WTC11 (cell line): ENCODE measurements at regions not wholly inside any gene's neighbourhood (a gene's known extent, or its start where the extent isn't known, plus 50 kb on each side); places are given as distances from the start of the nearest gene placed in this dataset.
"Not testable (repeated sequence)": the region's sequence is repeated elsewhere in the genome, so short reads cannot be mapped to it uniquely, and the experiment has no call there.

Experiments
- CREB1 ChIP-seq: sonication (generic); formaldehyde crosslinking; IDR thresholded peaks from 2 replicates; pipeline ENCODE4 v1.8.0; 2023; ENCODE audit warnings: mild to moderate bottlenecking, missing genetic modification reagents
- ELF4 ChIP-seq: sonication (generic); formaldehyde crosslinking; IDR thresholded peaks from 2 replicates; pipeline ENCODE4 v1.8.1; 2022; ENCODE audit warnings: low read depth, mild to moderate bottlenecking, moderate library complexity, missing genetic modification reagents
- IRF2 ChIP-seq: sonication (generic); formaldehyde crosslinking; IDR thresholded peaks from 2 replicates; pipeline ENCODE4 v1.8.0; 2022; ENCODE audit warnings: low read depth, missing genetic modification reagents, borderline replicate concordance
- JUN ChIP-seq: sonication (generic); formaldehyde crosslinking; IDR thresholded peaks from 2 replicates; pipeline ENCODE4 v1.8.0; 2023; ENCODE audit warnings: mild to moderate bottlenecking, missing genetic modification reagents
- KAT7 ChIP-seq: sonication (generic); formaldehyde crosslinking; IDR thresholded peaks from 2 replicates; pipeline ENCODE4 v1.8.1; 2023; ENCODE audit warnings: missing genetic modification reagents, mild to moderate bottlenecking, borderline replicate concordance
- NR3C1 ChIP-seq: sonication (generic); formaldehyde crosslinking; conservative IDR thresholded peaks from 2 replicates; pipeline ENCODE4 v1.8.1; 2023; ENCODE audit warnings: low read depth, mild to moderate bottlenecking, missing genetic modification reagents
- SMAD4 ChIP-seq: sonication (generic); formaldehyde crosslinking; IDR thresholded peaks from 2 replicates; pipeline ENCODE4 v1.8.0; 2022; ENCODE audit warnings: mild to moderate bottlenecking, missing genetic modification reagents
- TF ChIP-seq, protein P1 (sequence below): fragments of 200-600 bp; IDR thresholded peaks from 2 replicates; pipeline ENCODE4 v1.8.0; 2022; ENCODE audit warnings: antibody characterized with exemption
- TF ChIP-seq, protein P2 (sequence below): sonication (generic); formaldehyde crosslinking; IDR thresholded peaks from 2 replicates; pipeline ENCODE4 v1.8.1; 2023; ENCODE audit warnings: mild to moderate bottlenecking, missing genetic modification reagents
- TF ChIP-seq, protein P3 (sequence below): sonication (generic); formaldehyde crosslinking; IDR thresholded peaks from 2 replicates; pipeline ENCODE4 v1.8.1; 2022; ENCODE audit warnings: low read depth, missing genetic modification reagents, borderline replicate concordance
- TF ChIP-seq, protein P4 (sequence below): sonication (generic); formaldehyde crosslinking; IDR thresholded peaks from 2 replicates; pipeline ENCODE4 v1.8.0; 2022; ENCODE audit warnings: mild to moderate bottlenecking, missing genetic modification reagents
- TF ChIP-seq, protein P5 (sequence below): sonication (generic); formaldehyde crosslinking; IDR thresholded peaks from 2 replicates; pipeline ENCODE4 v1.8.1; 2022; ENCODE audit warnings: mild to moderate bottlenecking, missing genetic modification reagents, moderate library complexity, borderline replicate concordance
- TF ChIP-seq, protein P6 (sequence below): sonication (generic); formaldehyde crosslinking; IDR thresholded peaks from 2 replicates; pipeline ENCODE4 v1.8.1; 2022; ENCODE audit warnings: missing genetic modification reagents, borderline replicate concordance

DNA sequence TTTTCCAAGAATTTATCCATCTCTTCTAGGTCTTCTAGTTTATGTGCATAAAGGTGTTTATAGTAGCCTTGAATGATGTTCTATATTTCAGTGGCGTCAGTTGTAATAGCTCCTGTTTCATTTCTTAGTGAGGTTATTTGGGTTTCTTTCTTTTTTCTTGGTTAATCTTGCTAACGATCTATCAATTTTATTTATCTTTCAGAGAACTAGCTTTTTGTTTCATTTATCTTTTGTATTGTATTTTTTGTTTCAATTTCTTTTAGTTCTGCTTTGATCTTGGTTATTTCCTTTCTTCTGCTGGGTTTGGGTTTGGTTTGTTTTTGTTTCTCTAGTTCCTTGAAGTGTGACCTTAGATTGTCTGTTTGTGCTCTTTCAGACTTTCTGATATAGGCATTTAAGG is 133.0 kb downstream of the KLF8 start:
- not testable (repeated sequence) for TF ChIP-seq KAT7 (CRISPR knock-in tag); NR3C1 (CRISPR knock-in tag); JUN (CRISPR knock-in tag); ELF4; SMAD4; CREB1 (CRISPR knock-in tag); IRF2 (CRISPR knock-in tag)
- TF ChIP-seq, protein P1, sequence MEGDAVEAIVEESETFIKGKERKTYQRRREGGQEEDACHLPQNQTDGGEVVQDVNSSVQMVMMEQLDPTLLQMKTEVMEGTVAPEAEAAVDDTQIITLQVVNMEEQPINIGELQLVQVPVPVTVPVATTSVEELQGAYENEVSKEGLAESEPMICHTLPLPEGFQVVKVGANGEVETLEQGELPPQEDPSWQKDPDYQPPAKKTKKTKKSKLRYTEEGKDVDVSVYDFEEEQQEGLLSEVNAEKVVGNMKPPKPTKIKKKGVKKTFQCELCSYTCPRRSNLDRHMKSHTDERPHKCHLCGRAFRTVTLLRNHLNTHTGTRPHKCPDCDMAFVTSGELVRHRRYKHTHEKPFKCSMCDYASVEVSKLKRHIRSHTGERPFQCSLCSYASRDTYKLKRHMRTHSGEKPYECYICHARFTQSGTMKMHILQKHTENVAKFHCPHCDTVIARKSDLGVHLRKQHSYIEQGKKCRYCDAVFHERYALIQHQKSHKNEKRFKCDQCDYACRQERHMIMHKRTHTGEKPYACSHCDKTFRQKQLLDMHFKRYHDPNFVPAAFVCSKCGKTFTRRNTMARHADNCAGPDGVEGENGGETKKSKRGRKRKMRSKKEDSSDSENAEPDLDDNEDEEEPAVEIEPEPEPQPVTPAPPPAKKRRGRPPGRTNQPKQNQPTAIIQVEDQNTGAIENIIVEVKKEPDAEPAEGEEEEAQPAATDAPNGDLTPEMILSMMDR: not testable (repeated sequence)
- TF ChIP-seq, protein P2, sequence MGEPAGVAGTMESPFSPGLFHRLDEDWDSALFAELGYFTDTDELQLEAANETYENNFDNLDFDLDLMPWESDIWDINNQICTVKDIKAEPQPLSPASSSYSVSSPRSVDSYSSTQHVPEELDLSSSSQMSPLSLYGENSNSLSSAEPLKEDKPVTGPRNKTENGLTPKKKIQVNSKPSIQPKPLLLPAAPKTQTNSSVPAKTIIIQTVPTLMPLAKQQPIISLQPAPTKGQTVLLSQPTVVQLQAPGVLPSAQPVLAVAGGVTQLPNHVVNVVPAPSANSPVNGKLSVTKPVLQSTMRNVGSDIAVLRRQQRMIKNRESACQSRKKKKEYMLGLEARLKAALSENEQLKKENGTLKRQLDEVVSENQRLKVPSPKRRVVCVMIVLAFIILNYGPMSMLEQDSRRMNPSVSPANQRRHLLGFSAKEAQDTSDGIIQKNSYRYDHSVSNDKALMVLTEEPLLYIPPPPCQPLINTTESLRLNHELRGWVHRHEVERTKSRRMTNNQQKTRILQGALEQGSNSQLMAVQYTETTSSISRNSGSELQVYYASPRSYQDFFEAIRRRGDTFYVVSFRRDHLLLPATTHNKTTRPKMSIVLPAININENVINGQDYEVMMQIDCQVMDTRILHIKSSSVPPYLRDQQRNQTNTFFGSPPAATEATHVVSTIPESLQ: not testable (repeated sequence)
- TF ChIP-seq, protein P3, sequence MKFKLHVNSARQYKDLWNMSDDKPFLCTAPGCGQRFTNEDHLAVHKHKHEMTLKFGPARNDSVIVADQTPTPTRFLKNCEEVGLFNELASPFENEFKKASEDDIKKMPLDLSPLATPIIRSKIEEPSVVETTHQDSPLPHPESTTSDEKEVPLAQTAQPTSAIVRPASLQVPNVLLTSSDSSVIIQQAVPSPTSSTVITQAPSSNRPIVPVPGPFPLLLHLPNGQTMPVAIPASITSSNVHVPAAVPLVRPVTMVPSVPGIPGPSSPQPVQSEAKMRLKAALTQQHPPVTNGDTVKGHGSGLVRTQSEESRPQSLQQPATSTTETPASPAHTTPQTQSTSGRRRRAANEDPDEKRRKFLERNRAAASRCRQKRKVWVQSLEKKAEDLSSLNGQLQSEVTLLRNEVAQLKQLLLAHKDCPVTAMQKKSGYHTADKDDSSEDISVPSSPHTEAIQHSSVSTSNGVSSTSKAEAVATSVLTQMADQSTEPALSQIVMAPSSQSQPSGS (CRISPR knock-in tag): not testable (repeated sequence)
- TF ChIP-seq, protein P4, sequence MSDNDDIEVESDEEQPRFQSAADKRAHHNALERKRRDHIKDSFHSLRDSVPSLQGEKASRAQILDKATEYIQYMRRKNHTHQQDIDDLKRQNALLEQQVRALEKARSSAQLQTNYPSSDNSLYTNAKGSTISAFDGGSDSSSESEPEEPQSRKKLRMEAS (CRISPR knock-in tag): not testable (repeated sequence)
- TF ChIP-seq, protein P5, sequence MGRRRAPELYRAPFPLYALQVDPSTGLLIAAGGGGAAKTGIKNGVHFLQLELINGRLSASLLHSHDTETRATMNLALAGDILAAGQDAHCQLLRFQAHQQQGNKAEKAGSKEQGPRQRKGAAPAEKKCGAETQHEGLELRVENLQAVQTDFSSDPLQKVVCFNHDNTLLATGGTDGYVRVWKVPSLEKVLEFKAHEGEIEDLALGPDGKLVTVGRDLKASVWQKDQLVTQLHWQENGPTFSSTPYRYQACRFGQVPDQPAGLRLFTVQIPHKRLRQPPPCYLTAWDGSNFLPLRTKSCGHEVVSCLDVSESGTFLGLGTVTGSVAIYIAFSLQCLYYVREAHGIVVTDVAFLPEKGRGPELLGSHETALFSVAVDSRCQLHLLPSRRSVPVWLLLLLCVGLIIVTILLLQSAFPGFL: not testable (repeated sequence)
- TF ChIP-seq, protein P6, sequence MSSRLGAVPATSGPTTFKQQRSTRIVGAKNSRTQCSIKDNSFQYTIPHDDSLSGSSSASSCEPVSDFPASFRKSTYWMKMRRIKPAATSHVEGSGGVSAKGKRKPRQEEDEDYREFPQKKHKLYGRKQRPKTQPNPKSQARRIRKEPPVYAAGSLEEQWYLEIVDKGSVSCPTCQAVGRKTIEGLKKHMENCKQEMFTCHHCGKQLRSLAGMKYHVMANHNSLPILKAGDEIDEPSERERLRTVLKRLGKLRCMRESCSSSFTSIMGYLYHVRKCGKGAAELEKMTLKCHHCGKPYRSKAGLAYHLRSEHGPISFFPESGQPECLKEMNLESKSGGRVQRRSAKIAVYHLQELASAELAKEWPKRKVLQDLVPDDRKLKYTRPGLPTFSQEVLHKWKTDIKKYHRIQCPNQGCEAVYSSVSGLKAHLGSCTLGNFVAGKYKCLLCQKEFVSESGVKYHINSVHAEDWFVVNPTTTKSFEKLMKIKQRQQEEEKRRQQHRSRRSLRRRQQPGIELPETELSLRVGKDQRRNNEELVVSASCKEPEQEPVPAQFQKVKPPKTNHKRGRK: not testable (repeated sequence)
